HEK293 (cell line): ENCODE measurements at regions not wholly inside any gene's neighbourhood (a gene's known extent, or its start where the extent isn't known, plus 50 kb on each side); places are given as distances from the start of the nearest gene placed in this dataset.

Experiments
- MYNN ChIP-seq: fragments of 450-650 bp; formaldehyde crosslinking; IDR thresholded peaks from 2 replicates; pipeline ENCODE4 v1.5.1; 2016; ENCODE audit warnings: missing biosample characterization, missing genetic modification characterization, borderline replicate concordance
- PBX3 ChIP-seq: sonication (generic); formaldehyde crosslinking; IDR thresholded peaks from 2 replicates; pipeline ENCODE4 v1.8.1; 2022; ENCODE audit warnings: mild to moderate bottlenecking, moderate library complexity, missing genetic modification reagents
- ZBTB11 ChIP-seq: fragments of 450-650 bp; formaldehyde crosslinking; conservative IDR thresholded peaks from 2 replicates; pipeline ENCODE4 v1.5.1; 2016; ENCODE audit warnings: low read depth, missing biosample characterization, missing genetic modification characterization
- ZNF121 ChIP-seq: fragments of 450-650 bp; formaldehyde crosslinking; IDR thresholded peaks from 2 replicates; pipeline ENCODE4 v1.5.1; 2016; ENCODE audit warnings: missing biosample characterization, missing genetic modification characterization
- ZNF155 ChIP-seq: fragments of 450-650 bp; formaldehyde crosslinking; IDR thresholded peaks from 2 replicates; pipeline ENCODE4 v1.5.1; 2016; ENCODE audit warnings: missing biosample characterization, missing genetic modification characterization
- ZNF175 ChIP-seq: fragments of 450-650 bp; formaldehyde crosslinking; IDR thresholded peaks from 2 replicates; pipeline ENCODE4 v1.5.1; 2016; ENCODE audit warnings: missing biosample characterization, missing genetic modification characterization
- ZNF311 ChIP-seq: fragments of 450-650 bp; formaldehyde crosslinking; IDR thresholded peaks from 2 replicates; pipeline ENCODE4 v1.5.1; 2017; ENCODE audit warnings: missing biosample characterization, missing genetic modification characterization, borderline replicate concordance
- ZNF426 ChIP-seq: fragments of 450-650 bp; formaldehyde crosslinking; IDR thresholded peaks from 2 replicates; pipeline ENCODE4 v1.5.1; 2017; ENCODE audit warnings: missing biosample characterization, missing genetic modification characterization, mild to moderate bottlenecking, inconsistent platforms, moderate library complexity
- TF ChIP-seq, protein P1 (sequence below): fragments of 450-650 bp; formaldehyde crosslinking; IDR thresholded peaks from 2 replicates; pipeline ENCODE4 v1.5.1; 2016; ENCODE audit warnings: missing biosample characterization, missing genetic modification characterization
- TF ChIP-seq, protein P2 (sequence below): fragments of 450-650 bp; formaldehyde crosslinking; IDR thresholded peaks from 2 replicates; pipeline ENCODE4 v1.5.1; 2016; ENCODE audit warnings: missing biosample characterization, missing genetic modification characterization
- TF ChIP-seq, protein P3 (sequence below): fragments of 450-650 bp; formaldehyde crosslinking; IDR thresholded peaks from 2 replicates; pipeline ENCODE4; 2016; ENCODE audit warnings: missing biosample characterization, missing genetic modification characterization

DNA sequence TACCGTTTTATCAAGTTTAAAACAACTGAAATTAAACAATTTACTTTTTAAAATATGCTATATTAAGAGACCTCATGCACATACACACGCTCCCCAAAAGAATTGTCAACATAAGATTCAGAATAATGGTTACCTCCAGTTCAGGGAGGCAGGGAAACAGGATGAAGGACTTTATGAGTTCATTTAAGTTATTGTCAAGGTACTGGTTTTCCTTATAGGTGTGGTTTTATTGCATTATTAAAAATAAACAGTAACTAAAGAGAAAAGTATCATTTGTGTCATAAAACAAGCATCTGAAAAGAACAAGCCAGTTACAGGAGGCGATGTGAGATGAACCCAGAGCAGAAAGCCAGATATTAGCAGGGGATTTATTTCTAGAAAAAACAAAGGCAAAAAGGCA, 2376.7 kb downstream of the MAT2B start:
- TF ChIP-seq ZNF155 (tag by site-specific recombination), result no peak
- TF ChIP-seq, protein P1, sequence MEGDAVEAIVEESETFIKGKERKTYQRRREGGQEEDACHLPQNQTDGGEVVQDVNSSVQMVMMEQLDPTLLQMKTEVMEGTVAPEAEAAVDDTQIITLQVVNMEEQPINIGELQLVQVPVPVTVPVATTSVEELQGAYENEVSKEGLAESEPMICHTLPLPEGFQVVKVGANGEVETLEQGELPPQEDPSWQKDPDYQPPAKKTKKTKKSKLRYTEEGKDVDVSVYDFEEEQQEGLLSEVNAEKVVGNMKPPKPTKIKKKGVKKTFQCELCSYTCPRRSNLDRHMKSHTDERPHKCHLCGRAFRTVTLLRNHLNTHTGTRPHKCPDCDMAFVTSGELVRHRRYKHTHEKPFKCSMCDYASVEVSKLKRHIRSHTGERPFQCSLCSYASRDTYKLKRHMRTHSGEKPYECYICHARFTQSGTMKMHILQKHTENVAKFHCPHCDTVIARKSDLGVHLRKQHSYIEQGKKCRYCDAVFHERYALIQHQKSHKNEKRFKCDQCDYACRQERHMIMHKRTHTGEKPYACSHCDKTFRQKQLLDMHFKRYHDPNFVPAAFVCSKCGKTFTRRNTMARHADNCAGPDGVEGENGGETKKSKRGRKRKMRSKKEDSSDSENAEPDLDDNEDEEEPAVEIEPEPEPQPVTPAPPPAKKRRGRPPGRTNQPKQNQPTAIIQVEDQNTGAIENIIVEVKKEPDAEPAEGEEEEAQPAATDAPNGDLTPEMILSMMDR, result no peak
- no peak for TF ChIP-seq MYNN
- no peak for TF ChIP-seq ZNF175 (tag by site-specific recombination)
- no peak for TF ChIP-seq PBX3 (CRISPR knock-in tag)
- no peak for TF ChIP-seq ZNF121 (tag by site-specific recombination)
- TF ChIP-seq ZNF426 (tag by site-specific recombination), result no peak
- no peak for TF ChIP-seq ZBTB11 (tag by site-specific recombination)
- no peak for TF ChIP-seq ZNF311 (tag by site-specific recombination)
- TF ChIP-seq, protein P2, sequence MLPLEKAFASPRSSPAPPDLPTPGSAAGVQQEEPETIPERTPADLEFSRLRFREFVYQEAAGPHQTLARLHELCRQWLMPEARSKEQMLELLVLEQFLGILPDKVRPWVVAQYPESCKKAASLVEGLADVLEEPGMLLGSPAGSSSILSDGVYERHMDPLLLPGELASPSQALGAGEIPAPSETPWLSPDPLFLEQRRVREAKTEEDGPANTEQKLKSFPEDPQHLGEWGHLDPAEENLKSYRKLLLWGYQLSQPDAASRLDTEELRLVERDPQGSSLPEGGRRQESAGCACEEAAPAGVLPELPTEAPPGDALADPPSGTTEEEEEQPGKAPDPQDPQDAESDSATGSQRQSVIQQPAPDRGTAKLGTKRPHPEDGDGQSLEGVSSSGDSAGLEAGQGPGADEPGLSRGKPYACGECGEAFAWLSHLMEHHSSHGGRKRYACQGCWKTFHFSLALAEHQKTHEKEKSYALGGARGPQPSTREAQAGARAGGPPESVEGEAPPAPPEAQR, result no peak
- TF ChIP-seq, protein P3, sequence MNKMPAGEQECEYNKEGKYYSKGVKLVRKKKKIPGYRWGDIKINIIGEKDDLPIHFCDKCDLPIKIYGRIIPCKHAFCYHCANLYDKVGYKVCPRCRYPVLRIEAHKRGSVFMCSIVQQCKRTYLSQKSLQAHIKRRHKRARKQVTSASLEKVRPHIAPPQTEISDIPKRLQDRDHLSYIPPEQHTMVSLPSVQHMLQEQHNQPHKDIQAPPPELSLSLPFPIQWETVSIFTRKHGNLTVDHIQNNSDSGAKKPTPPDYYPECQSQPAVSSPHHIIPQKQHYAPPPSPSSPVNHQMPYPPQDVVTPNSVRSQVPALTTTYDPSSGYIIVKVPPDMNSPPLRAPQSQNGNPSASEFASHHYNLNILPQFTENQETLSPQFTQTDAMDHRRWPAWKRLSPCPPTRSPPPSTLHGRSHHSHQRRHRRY (tag by site-specific recombination), result no peak
